ENCODE measurements at regions not wholly inside any gene's neighbourhood (a gene's known extent, or its start where the extent isn't known, plus 50 kb on each side); places are given as distances from the start of the nearest gene placed in this dataset.
"Not testable (repeated sequence)": the region's sequence is repeated elsewhere in the genome, so short reads cannot be mapped to it uniquely, and the experiment has no call there.

DNA sequence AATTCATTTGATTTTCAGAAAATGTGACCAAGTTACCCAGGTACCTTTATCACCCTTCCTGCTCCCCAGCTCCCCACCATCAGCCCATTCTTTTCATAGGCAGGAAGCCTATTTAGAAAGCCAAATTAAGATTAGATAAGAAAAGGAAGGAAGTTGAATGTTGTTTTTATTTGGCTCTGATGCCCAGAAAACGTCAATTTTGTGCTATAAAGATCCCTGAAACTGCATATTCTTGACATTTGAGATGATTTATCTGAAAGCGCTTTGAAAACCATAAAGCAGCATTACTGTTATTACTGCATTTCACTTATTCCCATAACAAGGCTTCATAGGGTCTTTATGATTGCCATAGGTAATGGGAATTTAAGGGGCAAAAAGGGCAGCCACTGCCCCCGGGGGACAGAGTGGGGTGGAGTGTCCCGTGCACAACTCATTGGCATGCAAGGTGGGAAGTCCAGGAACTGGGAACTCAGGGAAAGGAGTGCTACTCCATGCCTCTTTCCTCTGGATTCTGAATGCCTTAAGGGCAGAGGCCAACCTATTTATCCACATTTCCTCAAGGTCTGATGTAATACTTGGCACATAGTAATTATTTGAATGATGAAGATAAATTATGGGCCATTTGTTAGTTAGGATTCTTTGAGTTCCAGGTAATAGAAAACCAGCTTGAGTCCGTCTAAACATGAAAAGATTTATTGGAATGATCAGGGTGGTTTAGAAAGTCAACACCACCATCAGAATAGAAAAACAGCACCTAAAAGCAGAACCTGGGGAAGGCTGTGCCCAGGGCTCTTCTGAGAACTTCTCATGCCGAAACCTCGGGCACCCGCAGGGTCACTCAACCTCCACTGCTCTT lies 100.6 kb upstream of the ELMO1 start:
- DNase-seq (no peak), ATAC-seq (no peak)

DNA sequence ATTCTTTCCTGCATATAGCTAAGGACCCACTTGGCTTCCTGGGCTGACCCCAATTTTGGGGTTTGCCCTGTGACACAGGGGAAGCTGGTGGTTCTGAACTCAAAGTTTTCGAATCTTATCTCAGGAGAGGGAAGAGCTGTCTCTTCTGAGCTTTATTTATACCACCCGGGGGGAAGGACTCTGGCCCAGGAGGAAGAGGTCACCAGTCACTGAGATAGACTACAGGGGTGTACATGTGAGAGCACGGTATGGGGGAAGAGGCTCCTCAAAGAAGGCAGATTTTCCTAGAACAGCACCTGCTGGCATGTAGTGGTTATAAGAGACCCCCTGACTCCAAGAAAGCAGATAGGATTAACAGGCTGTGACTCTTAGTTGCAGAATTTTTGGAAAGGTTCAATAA lies 101.8 kb upstream of the ELMO1 start:
- no peak for ATAC-seq
- no peak for DNase-seq

DNA sequence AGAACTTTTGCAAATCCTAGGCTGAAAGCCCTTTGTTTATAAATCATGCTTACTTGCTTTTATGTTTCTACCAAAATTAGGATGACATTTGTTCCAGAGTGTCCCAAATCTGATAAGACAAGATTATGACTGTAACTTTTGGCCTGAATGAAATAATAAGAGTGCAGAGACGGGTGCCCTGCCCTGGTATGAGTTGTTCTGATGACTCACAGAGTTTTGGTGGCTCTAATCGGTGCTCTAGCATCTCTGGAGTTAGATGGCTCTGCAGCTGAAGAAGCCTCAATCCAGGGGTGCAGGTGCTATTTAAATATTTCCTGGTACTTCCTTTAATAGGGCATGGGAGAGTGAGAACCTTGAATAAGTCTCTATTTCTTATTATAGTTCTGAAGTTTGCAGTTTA lies 102.2 kb upstream of the ELMO1 start:
- ATAC-seq (no peak), DNase-seq (no peak)

DNA sequence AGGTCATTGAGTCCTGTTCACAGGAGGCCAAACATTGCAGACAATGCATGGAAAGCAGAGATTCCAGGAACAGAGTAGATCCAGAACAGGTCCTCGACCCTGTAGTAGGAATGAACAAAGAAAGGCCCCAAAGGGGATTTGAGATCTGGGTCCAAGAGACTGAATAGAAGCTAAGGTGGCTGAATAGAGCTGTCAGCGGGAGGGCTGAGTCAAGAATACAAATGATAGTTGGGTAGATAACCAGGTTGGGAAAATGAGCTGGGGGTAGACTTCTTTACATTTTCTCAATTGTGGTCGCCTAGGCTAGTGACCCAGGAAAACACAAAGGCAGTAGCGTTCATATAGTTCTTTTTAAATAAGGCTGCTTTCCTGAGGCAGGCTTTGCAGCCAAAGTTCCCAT lies 103.4 kb upstream of the ELMO1 start:
- no peak for ATAC-seq
- DNase-seq, result no peak

DNA sequence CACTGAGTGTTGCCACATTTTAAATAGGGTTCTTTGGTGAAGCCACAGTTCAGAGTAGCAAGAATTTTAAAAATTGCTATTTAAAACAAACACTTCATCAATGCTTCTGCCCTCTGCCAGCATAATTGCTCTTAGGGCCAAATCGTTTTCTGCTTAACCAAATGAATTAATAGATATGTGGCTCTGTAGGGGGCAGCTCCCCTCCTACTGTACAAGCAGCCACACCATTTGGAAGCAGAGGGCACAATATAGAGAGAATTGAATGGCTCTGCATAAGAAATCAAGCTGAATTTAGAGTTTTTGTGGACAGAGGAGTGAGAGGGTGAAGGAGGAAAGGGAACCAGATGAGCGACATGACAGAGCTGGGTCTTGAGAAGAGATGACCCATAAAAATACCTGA lies 103.8 kb upstream of the ELMO1 start:
- ATAC-seq, DNase-seq: not testable (repeated sequence)

DNA sequence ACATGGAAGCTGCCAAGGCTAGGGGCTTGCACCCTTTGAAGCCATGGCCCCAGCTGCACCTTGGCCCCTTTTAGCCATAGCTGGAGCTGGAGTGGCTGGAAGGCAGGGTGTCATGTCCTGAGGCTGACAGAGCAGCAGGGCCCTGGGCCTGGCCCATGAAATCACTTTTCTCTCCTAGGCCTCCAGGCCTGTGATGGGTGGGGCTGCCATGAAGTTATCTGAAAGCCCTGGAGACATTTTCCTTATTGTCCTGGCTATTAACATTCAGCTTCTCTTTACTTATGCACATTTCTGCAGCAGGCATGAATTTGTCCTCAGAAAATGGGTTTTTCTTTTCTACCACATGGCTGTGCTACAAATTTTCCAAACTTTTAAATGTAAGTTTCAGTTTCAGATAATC lies 106.9 kb upstream of the ELMO1 start:
- ATAC-seq, result no peak

DNA sequence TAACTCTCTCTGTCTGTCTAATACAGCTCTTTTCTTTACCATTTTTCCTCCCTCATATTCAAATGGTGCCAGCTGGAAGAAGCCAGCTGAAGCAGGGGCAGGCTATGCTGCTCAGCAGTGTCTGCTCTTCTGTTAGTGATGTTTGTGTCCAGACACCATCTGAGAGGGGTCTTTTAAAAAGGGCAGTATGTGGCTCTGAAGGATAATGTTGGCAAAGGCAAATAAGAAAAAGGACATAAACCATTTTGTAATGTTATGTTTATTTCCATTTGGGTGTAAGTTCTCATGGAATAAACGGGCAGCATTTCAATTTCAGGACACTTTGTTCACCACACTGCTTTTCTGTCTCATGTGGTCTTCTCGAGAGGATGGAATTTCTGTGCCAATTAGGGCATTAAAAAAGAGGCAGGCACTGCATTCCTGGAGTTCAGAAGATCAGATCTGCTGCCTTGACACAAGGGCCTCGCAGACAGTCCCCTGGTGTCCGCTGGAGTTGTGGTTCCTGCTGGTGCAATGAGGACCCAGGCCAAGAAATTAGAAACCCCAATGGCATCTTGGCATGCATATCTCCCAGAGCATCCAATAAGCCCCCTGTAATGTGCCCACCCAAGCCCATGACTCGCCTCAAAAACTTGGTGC lies 109.0 kb upstream of the ELMO1 start:
- ATAC-seq (no peak), DNase-seq (no peak)

More for the DNA sequence above, 106.9 kb upstream of the ELMO1 start:
- DNase-seq, result no peak

DNA sequence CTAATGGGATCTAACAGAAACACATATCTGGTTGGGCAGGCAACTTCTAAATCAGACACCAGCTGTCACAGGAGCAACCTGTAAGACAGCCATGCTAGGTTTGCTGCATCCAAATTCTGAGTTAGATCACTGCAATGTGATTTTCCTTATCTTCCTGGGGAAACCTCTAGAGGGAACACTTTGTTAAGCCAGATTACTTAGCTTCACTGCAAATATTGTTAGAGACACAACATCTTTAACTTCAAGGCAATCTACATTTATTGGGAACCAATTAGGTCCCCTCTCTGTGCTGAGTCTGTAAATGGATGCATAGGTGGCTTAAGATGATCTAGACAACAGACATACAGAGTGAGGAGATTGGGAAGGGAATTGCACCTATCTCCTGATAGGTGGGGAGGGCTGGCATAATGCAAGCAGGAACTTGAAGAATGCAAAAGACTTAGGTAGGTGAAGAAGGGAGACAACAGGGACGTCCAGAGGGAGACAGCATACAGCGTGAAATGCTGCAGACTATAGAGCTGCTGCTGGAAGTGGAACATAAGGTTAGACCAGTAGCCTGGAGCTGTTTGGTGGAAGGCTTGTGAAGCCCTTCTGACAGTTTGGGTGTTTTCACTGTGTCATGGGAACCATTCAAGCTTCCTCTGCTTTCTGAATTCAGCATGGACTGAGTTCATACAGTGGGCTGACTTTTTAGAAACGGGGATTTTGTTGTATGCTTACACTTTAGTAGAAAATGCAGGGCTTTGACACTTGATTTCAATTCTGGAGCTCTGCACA lies 109.8 kb upstream of the ELMO1 start:
- ATAC-seq (no peak), DNase-seq (no peak)

DNA sequence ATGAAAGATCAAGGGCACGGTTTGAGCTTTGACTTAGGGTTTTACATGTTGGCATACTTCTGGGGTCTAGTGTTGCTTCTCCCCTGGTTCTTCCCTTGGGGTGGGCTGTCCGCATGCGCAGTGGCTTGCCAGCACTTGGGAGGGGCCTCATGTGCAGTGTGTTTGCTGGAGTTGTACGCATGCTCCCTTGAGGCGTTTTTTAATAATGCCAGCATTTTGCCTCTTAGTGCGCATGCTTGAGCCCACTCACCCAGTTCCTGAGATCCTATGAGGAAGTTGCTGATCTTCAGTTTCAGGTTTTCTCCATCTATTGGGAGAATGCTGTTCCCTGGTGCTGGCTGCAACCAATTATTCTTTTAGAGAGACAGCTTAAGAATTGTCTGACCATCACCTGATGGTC lies 113.4 kb upstream of the GPR141 start:
- DNase-seq (no peak), ATAC-seq (no peak)

DNA sequence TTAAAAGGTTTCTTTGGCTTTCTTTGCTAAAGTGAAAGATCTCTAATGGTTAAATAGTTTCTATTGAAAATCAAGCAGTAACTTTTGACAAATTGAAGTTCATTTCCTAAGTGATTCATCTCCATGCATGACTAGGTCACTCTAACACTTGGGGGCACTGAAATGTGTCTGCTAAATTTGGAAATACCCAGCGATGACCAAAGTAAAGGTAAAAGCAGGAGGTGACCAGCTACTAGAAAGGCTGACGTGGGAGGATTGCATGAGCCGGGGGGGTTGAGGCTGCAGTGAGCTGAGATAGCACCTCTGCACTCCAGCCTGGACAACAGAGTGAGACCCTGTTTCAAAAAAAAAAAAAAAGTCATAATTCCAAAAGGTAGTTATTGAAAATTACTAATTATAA lies 111.8 kb upstream of the GPR141 start:
- ATAC-seq, result no peak
- no peak for DNase-seq

DNA sequence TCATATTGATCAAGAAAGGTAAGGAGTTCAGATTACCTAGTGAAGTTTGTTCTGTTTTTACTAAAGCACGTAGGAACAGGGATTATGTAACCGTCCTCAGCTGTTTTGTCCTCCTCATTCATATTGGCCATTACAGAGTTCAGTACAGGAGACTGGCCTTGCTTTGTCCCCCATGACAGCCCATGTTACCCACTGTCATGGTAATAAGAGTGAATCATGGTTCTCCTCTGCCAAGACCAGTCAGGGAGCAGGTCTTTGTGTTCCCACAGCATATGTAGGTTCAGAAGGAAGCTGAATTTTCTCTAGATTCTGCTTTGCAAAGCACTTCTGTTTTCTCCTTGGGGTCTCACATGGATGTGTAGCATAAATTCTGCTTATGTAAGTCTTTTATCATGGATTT lies 106.2 kb upstream of the GPR141 start:
- DNase-seq, result no peak
- no peak for ATAC-seq

DNA sequence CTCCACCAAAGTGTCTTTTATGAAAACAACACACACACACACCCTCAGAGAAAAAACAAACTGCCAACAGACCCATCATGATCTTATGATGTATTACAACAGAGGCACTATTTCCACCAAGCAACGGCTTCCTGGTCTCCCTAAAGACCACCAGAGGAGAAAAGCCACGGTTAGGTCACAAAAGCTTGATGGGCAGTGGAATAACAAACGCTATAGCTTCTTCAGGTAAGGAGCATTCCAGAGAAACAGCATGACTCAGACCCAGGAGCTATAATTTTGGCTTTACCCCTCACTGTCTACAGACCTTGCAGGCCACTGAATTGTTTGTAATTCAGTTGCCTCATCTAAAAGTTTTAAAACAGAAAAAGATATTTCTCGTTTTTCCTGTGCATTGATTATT lies 105.7 kb upstream of the GPR141 start:
- DNase-seq (no peak), ATAC-seq (no peak)

DNA sequence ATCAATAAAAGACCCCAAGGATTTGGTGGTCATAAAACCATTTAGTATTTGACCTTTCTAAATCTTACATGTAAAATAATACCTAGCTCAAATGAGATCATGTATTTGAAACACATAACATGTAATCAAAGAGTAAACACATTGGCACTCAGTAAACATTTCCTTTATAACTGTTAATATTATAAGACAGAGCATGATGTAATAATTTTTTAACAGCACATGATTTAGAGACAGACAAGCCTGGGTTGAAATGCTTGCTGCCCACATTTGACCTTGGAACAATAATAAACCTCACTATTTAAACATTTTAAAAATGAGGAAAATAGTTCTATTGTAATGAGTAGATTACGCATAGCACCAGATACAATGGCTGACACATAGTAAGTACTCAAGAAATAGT lies 105.2 kb upstream of the GPR141 start:
- DNase-seq (no peak), ATAC-seq (no peak)

DNA sequence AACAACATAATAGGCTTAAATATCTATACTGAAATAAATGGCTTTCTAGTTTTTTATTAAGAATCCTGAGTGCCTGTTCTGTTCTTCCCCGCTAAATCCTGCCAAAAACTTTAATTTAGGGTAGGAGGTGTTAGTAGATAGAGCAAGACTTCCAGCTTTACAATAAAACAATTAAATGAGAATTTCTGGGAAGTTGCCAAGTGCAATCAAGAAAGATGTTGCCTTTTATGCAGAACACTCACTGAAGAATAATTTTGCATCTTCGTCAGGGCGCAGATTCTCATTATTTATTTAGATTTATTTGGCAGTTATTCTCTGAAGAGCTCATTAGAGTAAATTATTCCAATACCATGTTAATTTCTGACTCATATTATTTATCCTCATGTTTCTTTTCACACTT lies 103.2 kb upstream of the GPR141 start:
- DNase-seq, result no peak
- ATAC-seq, result no peak

DNA sequence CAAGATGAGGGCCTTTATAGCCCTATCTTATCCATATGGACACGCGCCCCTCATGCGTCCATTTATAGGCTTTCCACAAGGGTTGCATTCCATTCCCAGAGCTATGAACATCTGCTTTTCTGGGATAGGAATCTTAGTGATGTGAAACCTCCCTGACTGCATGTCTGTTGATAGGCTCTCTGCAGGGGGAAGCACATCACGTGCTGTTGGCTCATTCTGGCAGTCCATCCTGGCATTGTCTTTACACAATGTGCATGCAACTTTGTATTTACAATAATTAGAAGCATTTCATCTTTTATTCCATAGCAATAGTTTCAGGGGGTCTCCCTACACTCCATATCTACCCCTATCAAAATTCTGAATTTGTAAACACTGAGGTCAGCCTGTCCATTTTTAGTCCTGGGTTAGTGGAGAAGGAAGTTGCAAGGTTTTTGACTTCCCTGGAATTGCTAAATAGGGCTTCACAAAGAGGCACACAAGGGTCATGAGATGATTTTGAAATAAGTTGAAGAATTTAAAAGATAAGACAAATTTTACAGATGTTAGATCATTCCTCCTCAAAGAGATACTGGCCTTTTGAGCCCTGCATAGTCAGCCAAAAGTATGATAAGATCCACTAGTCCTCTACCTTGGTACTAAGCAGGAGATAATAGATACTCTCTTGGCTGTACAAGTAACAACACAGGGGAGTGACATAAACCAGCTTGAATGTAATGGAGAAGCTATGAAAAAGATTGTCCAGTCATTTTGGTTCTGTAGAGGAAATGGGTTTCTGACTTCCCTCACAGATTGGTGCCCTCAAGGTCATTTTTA lies 98.7 kb upstream of the GPR141 start:
- ATAC-seq, DNase-seq: not testable (repeated sequence)

DNA sequence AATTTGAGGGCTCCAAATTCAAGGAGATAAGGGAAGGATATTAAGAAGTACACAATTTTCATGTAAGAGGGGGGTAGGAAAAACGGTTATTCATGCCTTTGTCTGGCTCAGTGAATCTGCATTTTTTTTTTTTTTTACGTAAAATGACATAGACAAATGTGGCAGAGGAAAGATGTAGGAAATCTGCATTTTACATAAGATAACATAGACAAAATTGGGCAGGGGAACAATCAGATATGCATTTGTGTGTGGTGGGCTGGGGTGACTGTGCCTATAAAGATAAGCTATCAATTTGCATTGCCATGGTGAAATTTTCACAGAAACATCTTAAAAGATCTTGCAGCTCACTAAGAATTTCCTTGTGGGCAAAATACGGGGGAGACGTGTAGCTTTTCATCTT lies 92.7 kb upstream of the GPR141 start:
- DNase-seq (no peak), ATAC-seq (no peak)

DNA sequence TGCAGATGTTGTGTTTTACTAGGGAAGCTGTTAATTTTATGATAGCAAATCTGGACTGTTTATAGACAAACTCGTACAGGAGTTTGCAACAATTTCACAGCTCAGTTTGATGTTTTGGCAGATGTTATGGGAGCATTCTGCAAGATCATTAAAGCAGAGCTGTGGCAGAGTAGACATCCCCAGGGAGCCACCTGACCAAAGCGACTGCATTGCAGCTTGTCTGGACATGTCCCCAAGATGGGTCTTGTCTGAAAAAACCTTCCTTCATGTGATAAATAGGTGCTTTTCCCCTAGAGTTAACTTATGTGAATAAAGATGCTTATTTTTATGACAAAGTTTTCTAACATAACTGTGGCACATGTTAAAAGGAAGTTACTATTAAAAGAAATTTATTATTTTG lies 91.2 kb upstream of the GPR141 start:
- ATAC-seq (no peak), DNase-seq (no peak)

DNA sequence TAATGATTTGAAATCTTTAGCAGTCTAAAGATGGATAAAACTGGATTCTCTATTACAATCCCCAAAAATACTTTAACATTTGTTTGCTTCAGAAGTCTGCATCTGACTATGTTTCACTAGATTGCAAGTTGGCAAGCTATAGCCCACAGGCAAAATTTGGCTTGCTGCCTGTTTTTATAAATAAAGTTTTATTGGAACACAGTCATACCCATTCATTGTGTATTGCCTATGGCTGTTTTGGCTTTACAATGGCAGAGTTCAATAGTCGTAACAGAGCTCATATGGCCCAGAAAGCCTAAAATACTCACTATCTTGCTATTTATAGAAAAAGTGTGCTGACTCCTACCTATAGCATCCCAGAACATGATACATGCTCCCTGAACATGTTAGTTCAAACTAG lies 89.0 kb upstream of the GPR141 start:
- ATAC-seq, result no peak
- DNase-seq, result no peak

DNA sequence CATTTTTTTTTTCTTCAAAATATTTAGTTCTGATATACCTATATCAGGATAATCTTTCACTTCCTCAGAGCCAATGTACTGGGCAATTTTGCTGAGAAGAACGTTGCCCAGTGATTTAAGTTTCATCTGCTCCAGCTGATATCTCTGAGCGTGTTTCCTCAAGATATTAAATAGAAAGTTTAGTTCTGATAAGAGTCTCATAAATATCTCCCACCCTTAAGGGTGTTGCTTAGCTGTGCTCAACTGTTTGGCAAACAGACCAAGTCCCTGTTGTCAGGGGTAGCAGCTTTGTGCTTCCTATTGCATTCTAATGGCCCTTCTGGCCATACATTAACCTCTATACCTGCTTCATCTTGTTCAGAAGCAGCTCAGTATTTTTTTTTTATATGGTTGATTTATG lies 84.7 kb upstream of the GPR141 start:
- no peak for ATAC-seq
- no peak for DNase-seq

DNA sequence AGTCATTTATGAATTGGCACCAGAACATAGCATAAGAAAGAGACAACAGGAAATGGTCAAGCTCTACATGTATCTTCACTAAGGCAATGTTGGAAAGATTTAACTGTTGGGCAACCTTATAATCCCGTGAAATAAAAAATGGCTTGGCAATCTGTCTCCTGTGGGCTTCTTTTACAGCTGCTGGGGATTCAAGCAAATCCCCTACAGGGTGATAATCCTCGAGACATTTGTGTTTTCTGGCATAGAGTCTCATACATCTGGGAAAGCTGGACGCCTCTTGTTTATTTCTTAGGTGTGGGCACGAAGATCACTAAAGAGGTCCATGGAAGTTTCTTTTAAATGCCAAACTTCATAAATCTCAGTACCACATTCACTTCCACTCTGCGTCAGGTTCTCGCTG lies 82.2 kb upstream of the GPR141 start:
- DNase-seq, result no peak
- no peak for ATAC-seq

DNA sequence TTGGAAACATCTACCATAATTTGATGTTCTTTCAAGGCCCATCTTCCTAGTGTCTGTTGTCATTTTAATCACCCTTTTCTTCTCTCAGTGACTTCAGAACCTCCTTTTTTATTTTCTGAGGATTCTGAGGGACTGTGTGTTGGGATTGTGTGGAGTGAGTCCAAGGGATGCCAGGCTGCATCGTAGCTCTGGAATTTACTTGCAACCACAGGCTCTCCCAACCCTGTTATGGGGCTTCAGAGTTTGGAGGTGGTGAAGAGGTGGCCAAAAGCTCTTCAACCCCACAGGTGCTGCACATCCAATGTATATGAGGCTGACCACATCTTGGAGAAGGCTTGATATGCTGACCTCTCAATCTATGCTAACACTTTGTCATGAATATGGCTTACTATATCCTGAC lies 79.5 kb upstream of the GPR141 start:
- DNase-seq (no peak), ATAC-seq (no peak)

DNA sequence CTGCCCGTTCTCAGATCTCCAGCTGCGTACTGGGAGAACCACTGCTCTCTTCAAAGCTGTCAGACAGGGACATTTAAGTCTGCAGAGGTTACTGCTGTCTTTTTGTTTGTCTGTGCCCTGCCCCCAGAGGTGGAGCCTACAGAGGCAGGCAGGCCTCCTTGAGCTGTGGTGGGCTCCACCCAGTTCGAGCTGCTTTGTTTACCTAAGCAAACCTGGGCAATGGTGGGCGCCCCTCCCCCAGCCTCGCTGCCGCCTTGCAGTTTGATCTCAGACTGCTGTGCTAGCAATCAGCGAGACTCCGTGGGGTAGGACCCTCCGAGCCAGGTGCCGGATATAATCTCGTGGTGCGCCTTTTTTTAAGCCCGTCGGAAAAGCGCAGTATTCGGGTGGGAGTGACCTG lies 66.2 kb upstream of the GPR141 start:
- DNase-seq, ATAC-seq: not testable (repeated sequence)
